CD4-positive, alpha-beta T cell (primary cell): ENCODE measurements at regions not wholly inside any gene's neighbourhood (a gene's known extent, or its start where the extent isn't known, plus 50 kb on each side); places are given as distances from the start of the nearest gene placed in this dataset.

Source experiments
- ATAC-seq: fragments of 200-7000 bp; cut with Tn5 transposase; one replicate; pipeline ENCODE4 v1.10.0; 2022; ENCODE audit warnings: mild to moderate bottlenecking; ENCODE audit not compliant: poor library complexity
- CTCF ChIA-PET: fragments of 350-600 bp; sonication (Branson Sonifier 250); formaldehyde crosslinking; loops from one replicate; lab custom pipeline; 2021; ENCODE audit warnings: antibody characterized with exemption, inconsistent platforms; lab: Charles Lee
- POLR2A ChIA-PET: fragments of 350-600 bp; sonication (Branson Sonifier 250); formaldehyde crosslinking; loops from one replicate; lab custom pipeline; 2021; ENCODE audit warnings: antibody characterized with exemption, inconsistent platforms; lab: Charles Lee
- DNase-seq, 14 experiments: peaks; one replicate each; pipeline ENCODE4 v3.0.0-alpha.2; 2013 to 2020; ENCODE audit warnings: mixed read lengths in 2 of 14
- H3K27ac ChIP-seq, 2 donors: one replicate each; pipeline versions ENCODE4 v1.5.1 to v1.7.0; 2013; ENCODE audit warnings: low read length in 2 of 2, low read depth in 1 of 2, mild to moderate bottlenecking in 1 of 2
- H3K27me3 ChIP-seq, 2 experiments: 1 replicate in 1 of 2; 2 replicates in 1 of 2; pipeline versions ENCODE4 v1.6.1 to v1.7.0; 2013; ENCODE audit warnings: low read length in 2 of 2, control low read depth in 1 of 2, mild to moderate bottlenecking in 1 of 2, moderate library complexity in 1 of 2; ENCODE audit not compliant: insufficient read depth in 2 of 2, control insufficient read depth in 1 of 2
- H3K36me3 ChIP-seq: one replicate; pipeline ENCODE4 v1.6.1; 2013; ENCODE audit warnings: low read length, control low read depth; ENCODE audit not compliant: insufficient read depth
- H3K4me1 ChIP-seq: one replicate; pipeline ENCODE4 v1.6.1; 2013; ENCODE audit warnings: low read length, control low read depth; ENCODE audit not compliant: insufficient read depth
- H3K4me3 ChIP-seq: one replicate; pipeline ENCODE4 v1.5.1; 2013; ENCODE audit warnings: mild to moderate bottlenecking, low read length, moderate library complexity
- H3K9me3 ChIP-seq, 2 experiments: 1 replicate in 1 of 2; 2 replicates in 1 of 2; pipeline versions ENCODE4 v1.6.1 to v1.7.0; 2013; ENCODE audit warnings: low read length in 2 of 2, mild to moderate bottlenecking in 2 of 2, control low read depth in 1 of 2, moderate library complexity in 1 of 2; ENCODE audit not compliant: control insufficient read depth in 1 of 2, insufficient read depth in 1 of 2
- H3K27ac Mint-ChIP-seq: one replicate; pipeline ENCODE4 v1.8.0; 2020; ENCODE audit warnings: mixed read lengths
- H3K27me3 Mint-ChIP-seq: one replicate; pipeline ENCODE4 v1.8.0; 2021; ENCODE audit warnings: mixed read lengths
- H3K36me3 Mint-ChIP-seq: one replicate; pipeline ENCODE4 v1.8.0; 2021; ENCODE audit warnings: low read depth, mixed read lengths
- H3K4me1 Mint-ChIP-seq: one replicate; pipeline ENCODE4 v1.8.0; 2021; ENCODE audit warnings: low read depth, mixed read lengths
- H3K4me3 Mint-ChIP-seq: one replicate; pipeline ENCODE4 v1.8.0; 2020; ENCODE audit warnings: mild to moderate bottlenecking, mixed read lengths
- H3K9me3 Mint-ChIP-seq: one replicate; pipeline ENCODE4 v1.8.0; 2020; ENCODE audit warnings: mixed read lengths
- intact Hi-C, 2 experiments: fragments of 100-400 bp; cut with DNase I in 1 of 2; cut with micrococcal nuclease in 1 of 2; formaldehyde crosslinking; loops; one replicate each; pipeline versions ENCODE4 v1.15.1 to v1.9.0; 2023 to 2025; cut with DNase I, micrococcal nuclease
- TF ChIP-seq, protein P1 (sequence below): fragments of 200-600 bp; IDR thresholded peaks from one replicate; pipeline ENCODE4 v1.8.0; 2022; ENCODE audit warnings: antibody characterized with exemption, mild to moderate bottlenecking

DNA sequence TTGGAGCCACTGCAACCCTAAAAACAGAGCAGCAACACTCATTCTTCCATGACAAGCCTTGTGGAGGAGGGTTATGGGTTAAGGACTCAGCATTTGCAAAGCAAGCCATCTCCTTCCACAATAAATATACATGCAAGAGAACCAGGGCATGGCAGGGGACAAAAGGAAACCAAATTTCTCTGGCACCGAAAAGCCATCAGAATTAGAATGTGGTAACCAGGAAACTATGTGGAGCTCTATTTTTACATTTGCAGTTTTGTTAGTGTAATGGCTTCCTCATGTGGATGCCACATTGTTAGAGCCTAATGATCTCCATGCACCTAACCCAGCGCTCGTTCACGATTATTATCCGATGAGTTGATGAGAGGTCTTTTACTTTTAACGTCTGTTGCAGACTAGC is 91.7 kb downstream of the NAV1 start:
- Mint-ChIP-seq H3K27me3 (no peaks in the 10 kb centered on the region), H3K27ac (no peak overlapping the region), H3K9me3 (no peaks in the 10 kb centered on the region), H3K4me3 (no peak overlapping the region), H3K36me3 (no peaks in the 10 kb centered on the region), H3K4me1 (no peaks in the 10 kb centered on the region)
- ChIA-PET POLR2A (no interaction called here), CTCF (no interaction called here)
- H3K4me3 ChIP-seq, result no peak overlapping the region
- no peak for ATAC-seq
- H3K9me3 ChIP-seq, result no peaks in the 10 kb centered on the region
- H3K4me1 ChIP-seq, result no peaks in the 10 kb centered on the region
- H3K36me3 ChIP-seq, result no peaks in the 10 kb centered on the region
- no peak overlapping the region for H3K27ac ChIP-seq
- TF ChIP-seq, protein P1, sequence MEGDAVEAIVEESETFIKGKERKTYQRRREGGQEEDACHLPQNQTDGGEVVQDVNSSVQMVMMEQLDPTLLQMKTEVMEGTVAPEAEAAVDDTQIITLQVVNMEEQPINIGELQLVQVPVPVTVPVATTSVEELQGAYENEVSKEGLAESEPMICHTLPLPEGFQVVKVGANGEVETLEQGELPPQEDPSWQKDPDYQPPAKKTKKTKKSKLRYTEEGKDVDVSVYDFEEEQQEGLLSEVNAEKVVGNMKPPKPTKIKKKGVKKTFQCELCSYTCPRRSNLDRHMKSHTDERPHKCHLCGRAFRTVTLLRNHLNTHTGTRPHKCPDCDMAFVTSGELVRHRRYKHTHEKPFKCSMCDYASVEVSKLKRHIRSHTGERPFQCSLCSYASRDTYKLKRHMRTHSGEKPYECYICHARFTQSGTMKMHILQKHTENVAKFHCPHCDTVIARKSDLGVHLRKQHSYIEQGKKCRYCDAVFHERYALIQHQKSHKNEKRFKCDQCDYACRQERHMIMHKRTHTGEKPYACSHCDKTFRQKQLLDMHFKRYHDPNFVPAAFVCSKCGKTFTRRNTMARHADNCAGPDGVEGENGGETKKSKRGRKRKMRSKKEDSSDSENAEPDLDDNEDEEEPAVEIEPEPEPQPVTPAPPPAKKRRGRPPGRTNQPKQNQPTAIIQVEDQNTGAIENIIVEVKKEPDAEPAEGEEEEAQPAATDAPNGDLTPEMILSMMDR, result no peak
- H3K27me3 ChIP-seq, result no peaks in the 10 kb centered on the region
- intact Hi-C loops, result no loop called here
- DNase-seq, result no peak

DNA sequence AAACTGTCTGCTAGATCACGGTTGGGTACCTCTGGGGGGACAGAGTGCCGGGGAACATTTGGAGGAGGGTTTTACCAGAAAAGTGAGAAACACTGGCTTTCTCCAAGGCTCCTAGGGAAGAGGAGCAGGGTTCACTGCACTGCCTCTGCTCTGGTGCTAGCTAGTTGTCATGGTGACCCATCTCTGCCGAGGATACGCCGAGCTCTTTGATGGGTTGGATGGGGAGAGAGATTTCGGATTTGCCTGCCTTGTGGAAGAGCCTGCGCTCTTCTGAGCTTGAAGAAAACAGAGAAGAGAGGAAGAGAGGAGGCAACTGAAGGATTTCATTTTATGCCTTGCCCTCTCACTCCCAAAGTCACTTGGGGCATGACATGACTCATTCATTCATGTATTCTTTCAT is 92.1 kb downstream of the NAV1 start:
- no peak overlapping the region for H3K4me3 ChIP-seq
- no peaks in the 10 kb centered on the region for H3K27me3 Mint-ChIP-seq
- no peaks in the 10 kb centered on the region for H3K27me3 ChIP-seq
- no peak for ATAC-seq
- no peaks in the 10 kb centered on the region for H3K36me3 Mint-ChIP-seq
- TF ChIP-seq, protein P1, result no peak
- H3K9me3 ChIP-seq, result no peaks in the 10 kb centered on the region
- H3K36me3 ChIP-seq, result no peaks in the 10 kb centered on the region
- H3K4me1 Mint-ChIP-seq, result no peaks in the 10 kb centered on the region
- no peak overlapping the region for H3K27ac ChIP-seq
- H3K4me1 ChIP-seq, result no peaks in the 10 kb centered on the region
- intact Hi-C loops, result no loop called here
- ChIA-PET CTCF (no interaction called here), POLR2A (no interaction called here)
- no peak overlapping the region for H3K4me3 Mint-ChIP-seq
- no peak overlapping the region for H3K27ac Mint-ChIP-seq
- no peak for DNase-seq
- no peaks in the 10 kb centered on the region for H3K9me3 Mint-ChIP-seq

DNA sequence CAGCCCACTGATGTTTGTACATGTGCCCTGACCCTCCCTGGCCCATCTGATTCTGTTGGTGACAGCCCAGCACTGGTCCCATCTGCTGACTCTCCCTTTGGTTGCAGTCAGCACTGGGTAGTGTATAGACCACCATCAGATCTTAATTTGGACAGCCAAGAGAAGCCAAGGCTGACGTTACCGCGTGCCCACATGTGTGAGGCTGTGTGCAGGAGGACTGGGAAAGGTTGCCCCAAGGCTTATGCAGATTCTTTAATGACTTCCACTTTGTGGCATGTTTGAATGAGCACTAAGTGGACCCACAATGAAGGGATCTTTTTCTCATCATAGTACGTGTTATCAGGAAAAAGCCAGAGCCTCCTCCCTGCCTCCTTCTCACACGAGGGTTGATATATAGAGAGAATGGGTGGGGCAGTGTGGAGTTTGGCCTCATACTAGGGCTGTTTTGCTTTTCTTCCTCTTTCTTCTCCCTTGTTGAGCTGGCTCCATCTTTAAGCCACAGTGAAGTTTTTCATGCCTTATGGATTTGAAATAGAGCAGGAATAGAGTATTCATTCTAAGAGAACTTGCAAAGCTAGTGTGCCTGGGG is 93.5 kb downstream of the NAV1 start:
- intact Hi-C loops, result no loop called here
- no peaks in the 10 kb centered on the region for H3K4me1 ChIP-seq
- no peak overlapping the region for H3K4me3 ChIP-seq
- DNase-seq, result no peak
- H3K36me3 Mint-ChIP-seq, result no peaks in the 10 kb centered on the region
- no peak for ATAC-seq
- H3K9me3 Mint-ChIP-seq, result no peaks in the 10 kb centered on the region
- H3K4me3 Mint-ChIP-seq, result no peak overlapping the region
- ChIA-PET POLR2A (no interaction called here), CTCF (no interaction called here)
- H3K36me3 ChIP-seq, result no peaks in the 10 kb centered on the region
- H3K9me3 ChIP-seq, result no peaks in the 10 kb centered on the region
- no peaks in the 10 kb centered on the region for H3K4me1 Mint-ChIP-seq
- no peak overlapping the region for H3K27ac Mint-ChIP-seq
- no peaks in the 10 kb centered on the region for H3K27me3 Mint-ChIP-seq
- H3K27me3 ChIP-seq, result no peaks in the 10 kb centered on the region
- H3K27ac ChIP-seq, result no peak overlapping the region
- TF ChIP-seq, protein P1, result no peak
